GM12892 (cell line): ENCODE measurements at regions not wholly inside any gene's neighbourhood (a gene's known extent, or its start where the extent isn't known, plus 50 kb on each side); places are given as distances from the start of the nearest gene placed in this dataset.
"Not testable (repeated sequence)": the region's sequence is repeated elsewhere in the genome, so short reads cannot be mapped to it uniquely, and the experiment has no call there.

Source experiments
- DNase-seq: peaks from one replicate; pipeline ENCODE4 v3.0.0; 2011; ENCODE audit not compliant: insufficient read length
- FAIRE-seq: peaks from 2 replicates; lab custom pipeline; 2011; peaks lifted over from hg19 to GRCh38; lab: Jason Lieb, UNC
- POLR2A ChIP-seq: IDR thresholded peaks from 2 replicates; pipeline ENCODE4 v1.6.1; 2011; ENCODE audit warnings: low read depth, low read length, control low read depth
- POLR2AphosphoS5 ChIP-seq: IDR thresholded peaks from 2 replicates; pipeline ENCODE4 v1.6.1; 2011; ENCODE audit warnings: low read depth, low read length, control low read depth
- TAF1 ChIP-seq: IDR thresholded peaks from 2 replicates; pipeline ENCODE4 v1.6.1; 2011; ENCODE audit warnings: low read depth, mild to moderate bottlenecking, control low read depth, low read length, borderline replicate concordance

DNA sequence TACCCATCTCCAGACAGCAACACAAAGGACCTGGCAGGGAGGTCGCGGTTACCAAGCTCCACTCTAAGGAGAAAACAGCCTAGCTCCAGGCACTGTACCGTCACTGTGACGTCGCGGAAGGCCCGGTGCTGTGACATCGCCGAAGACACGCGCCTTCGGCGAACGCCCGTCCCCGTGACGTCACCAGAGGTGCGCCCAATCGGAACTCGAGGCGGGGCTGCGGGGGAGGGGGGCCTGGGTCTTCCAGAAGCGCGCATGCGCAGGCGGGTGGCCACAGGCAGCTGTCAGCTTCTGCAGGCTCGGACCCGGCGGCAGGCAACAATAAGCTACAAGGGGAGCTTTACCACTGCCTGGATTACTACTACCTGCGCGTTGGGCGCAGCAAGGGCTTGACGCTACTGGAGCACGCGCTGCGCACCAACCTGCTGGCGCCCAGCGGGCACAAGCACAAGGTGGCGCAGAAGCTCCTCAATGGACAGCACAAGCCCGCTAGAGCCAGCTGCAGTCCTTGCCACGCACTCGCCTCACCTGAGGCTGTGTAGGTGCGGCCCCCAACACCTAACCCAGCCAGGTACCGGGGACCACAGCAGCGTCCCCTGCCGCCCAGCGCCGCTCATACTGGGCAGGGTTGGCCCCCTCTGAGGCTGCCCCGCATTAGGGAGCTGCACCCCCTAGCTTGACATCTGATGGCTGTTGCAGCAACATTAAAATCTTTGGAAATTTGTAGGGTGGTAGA, 208.4 kb downstream of the TPST1 start:
- peak; percentile 84 for DNase-seq
- TF ChIP-seq TAF1 (no peak), POLR2A (no peak), POLR2AphosphoS5 (no peak)
- FAIRE-seq, result peak; percentile 5

GRCh38 chr7:66415659-66416265, 210.6 kb downstream of the TPST1 start:
- DNase-seq (no peak), FAIRE-seq (no peak)
- no peak for TF ChIP-seq POLR2A
- TF ChIP-seq TAF1, result no peak
- TF ChIP-seq POLR2AphosphoS5, result no peak

DNA sequence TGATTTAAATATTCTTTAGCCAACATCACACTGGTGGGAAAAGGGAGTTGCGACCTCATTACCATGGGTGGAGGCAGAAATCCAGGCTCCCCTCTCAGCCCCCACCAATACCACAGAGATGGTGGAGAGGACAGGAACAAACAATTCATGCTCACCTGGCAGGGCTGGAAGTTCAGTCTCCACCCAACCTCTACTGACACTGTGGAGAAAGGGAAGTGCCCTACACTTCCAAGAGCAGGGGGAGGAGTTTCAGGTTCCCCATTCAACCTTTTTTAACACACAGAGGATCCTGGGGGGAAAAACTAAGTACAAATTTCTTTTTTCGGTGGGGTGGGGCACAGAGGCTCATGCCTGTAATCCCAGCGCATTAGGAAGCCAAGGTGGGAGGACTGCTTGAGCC, 210.1 kb upstream of the KCTD7 start:
- no peak for DNase-seq
- no peak for FAIRE-seq
- TF ChIP-seq POLR2A (no peak), POLR2AphosphoS5 (no peak), TAF1 (no peak)

GRCh38 chr7:66419210-66419609, 209.5 kb upstream of the KCTD7 start:
- TF ChIP-seq POLR2A, result no peak
- no peak for TF ChIP-seq POLR2AphosphoS5
- TF ChIP-seq TAF1, result no peak
- FAIRE-seq, result no peak
- DNase-seq, result no peak

- DNase-seq (no peak), FAIRE-seq (no peak)
- TF ChIP-seq TAF1, result no peak
- no peak for TF ChIP-seq POLR2AphosphoS5
- TF ChIP-seq POLR2A, result no peak
Observed at GRCh38 chr7:66421830-66422475, 206.7 kb upstream of the KCTD7 start.

- FAIRE-seq (no peak), DNase-seq (no peak)
- TF ChIP-seq POLR2AphosphoS5 (no peak), TAF1 (no peak), POLR2A (no peak)
Observed at GRCh38 chr7:66423729-66424128, 205.0 kb upstream of the KCTD7 start.

- no peak for DNase-seq
- no peak for FAIRE-seq
- TF ChIP-seq TAF1, result no peak
Observed at GRCh38 chr7:66426332-66426731, 202.3 kb upstream of the KCTD7 start.

GRCh38 chr7:66426996-66427395, 201.7 kb upstream of the KCTD7 start:
- TF ChIP-seq POLR2AphosphoS5 (no peak), POLR2A (no peak), TAF1 (no peak)
- DNase-seq (no peak), FAIRE-seq (no peak)

- FAIRE-seq, result no peak
- DNase-seq, result no peak
- TF ChIP-seq POLR2AphosphoS5 (no peak), TAF1 (no peak), POLR2A (no peak)
Observed at GRCh38 chr7:66427956-66428355, 200.7 kb upstream of the KCTD7 start.

DNA sequence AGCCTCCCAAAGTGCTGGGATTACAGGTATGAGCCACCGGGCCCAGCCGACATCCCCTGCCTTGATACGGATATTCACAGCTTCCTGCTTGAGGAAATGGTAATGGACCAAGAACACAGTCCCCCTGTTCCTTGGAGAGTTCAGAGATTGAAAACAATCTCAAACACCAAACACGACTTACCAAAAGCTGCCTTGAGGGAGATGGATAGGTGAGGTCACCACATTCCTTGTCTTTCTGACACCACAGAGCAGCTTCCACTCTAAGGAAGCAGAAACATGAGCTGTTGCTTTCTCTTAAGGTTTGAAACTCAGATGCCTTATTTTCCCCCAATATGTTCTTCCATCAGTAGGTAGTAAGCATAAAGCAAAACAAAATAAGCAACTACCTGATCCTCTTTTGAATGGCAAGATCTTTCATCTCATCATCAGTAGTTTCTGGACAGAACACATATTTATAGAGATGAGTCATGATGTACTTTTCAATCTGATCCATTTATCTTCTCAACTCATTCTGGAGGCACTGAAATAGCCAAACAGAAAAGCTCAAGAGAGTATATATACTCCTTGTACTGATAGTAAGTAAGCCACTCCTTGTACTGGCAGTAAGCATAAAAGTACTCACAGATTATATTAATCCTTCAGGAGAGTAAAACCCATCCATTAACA, 199.1 kb upstream of the KCTD7 start:
- TF ChIP-seq POLR2A, result no peak
- TF ChIP-seq TAF1, result no peak
- no peak for TF ChIP-seq POLR2AphosphoS5
- DNase-seq (no peak), FAIRE-seq (no peak)

DNA sequence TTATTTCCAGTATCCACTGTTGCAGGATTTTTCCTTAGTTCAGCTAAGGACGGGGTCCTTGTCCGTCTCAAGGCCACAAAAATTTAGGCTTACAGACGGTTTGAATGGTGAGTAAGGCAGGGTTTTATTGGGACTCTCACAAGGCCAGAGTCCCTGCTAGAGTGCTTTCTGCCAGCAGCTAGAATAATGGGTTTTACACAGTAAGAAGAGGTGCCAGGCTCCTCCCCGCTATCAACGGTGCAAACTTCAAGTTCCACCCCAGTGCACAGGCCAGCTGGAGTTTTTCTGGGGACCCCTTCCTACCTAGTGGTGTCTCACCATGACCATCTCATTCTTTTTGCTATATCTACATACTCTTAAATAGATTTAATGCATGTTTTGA, 198.5 kb upstream of the KCTD7 start:
- TF ChIP-seq POLR2A (no peak), TAF1 (no peak), POLR2AphosphoS5 (no peak)
- DNase-seq (no peak), FAIRE-seq (no peak)

- FAIRE-seq, result peak; percentile 27
- not testable (repeated sequence) for DNase-seq
Observed at GRCh38 chr7:66438703-66439405, 189.8 kb upstream of the KCTD7 start.
